ENCODE measurements at regions not wholly inside any gene's neighbourhood (a gene's known extent, or its start where the extent isn't known, plus 50 kb on each side); places are given as distances from the start of the nearest gene placed in this dataset.

DNA sequence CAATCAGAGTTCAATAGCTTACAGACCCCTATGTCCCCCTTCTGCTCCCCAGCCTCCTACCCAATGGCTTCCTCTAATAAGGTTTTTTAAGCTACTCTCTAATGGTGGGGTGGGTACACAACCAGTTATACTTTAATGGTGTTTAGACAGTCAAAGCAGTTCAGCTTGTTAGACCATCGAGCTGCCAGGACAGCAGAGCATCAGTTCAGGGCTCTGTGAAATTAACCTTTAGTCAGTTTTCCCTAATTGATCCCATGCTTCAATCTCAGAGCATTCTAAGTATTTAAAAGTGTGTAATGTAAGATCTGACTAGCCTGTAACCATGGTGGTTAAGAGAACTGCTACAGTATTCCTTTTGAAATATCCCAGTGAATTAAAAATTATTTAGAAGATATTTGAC, 107.2 kb upstream of the ZNF644 start:
- Histone ChIP-seq H3K9me3 (no peaks in the 10 kb centered on the region), H3K4me1 (no peaks in the 10 kb centered on the region), H3K27me3 (no peaks in the 10 kb centered on the region), H3K4me3 (ENCODE audit: low read depth, low read length) (no peak overlapping the region), H3K36me3 (no peaks in the 10 kb centered on the region)
- DNase-seq = no peak
- TF ChIP-seq, protein P1, sequence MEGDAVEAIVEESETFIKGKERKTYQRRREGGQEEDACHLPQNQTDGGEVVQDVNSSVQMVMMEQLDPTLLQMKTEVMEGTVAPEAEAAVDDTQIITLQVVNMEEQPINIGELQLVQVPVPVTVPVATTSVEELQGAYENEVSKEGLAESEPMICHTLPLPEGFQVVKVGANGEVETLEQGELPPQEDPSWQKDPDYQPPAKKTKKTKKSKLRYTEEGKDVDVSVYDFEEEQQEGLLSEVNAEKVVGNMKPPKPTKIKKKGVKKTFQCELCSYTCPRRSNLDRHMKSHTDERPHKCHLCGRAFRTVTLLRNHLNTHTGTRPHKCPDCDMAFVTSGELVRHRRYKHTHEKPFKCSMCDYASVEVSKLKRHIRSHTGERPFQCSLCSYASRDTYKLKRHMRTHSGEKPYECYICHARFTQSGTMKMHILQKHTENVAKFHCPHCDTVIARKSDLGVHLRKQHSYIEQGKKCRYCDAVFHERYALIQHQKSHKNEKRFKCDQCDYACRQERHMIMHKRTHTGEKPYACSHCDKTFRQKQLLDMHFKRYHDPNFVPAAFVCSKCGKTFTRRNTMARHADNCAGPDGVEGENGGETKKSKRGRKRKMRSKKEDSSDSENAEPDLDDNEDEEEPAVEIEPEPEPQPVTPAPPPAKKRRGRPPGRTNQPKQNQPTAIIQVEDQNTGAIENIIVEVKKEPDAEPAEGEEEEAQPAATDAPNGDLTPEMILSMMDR (IDR thresholded peaks at IDR 0.05; ENCODE audit: low read depth, low read length) = no peak

DNA sequence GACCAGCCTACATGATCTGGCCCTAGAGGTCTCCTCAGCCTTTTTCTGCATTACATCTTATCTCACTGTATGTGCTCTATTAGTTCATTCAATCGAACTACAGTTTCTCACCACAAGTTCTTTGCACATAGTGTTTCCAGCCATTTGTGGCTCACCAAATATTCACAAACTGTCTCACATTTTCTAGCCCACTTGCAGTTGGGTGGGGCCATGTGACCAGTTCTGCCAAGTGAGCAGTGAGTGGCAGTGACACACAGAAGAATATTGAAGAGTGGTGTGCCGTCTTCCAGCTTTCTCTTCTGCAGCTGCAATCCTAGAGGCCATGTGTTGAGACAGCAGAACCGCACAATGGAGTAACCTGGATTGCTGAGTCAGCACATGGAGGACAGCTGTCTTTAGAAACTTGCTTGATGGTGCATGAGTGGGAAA, 103.2 kb upstream of the ZNF644 start:
- no peak for DNase-seq
- no peak overlapping the region for H3K4me3 ChIP-seq (ENCODE audit: low read depth, low read length)
- H3K9me3 ChIP-seq = no peaks in the 10 kb centered on the region
- H3K4me1 ChIP-seq = no peaks in the 10 kb centered on the region
- TF ChIP-seq, protein P1 (IDR thresholded peaks at IDR 0.05; ENCODE audit: low read depth, low read length) = no peak
- H3K27me3 ChIP-seq = no peaks in the 10 kb centered on the region
- no peaks in the 10 kb centered on the region for H3K36me3 ChIP-seq

DNA sequence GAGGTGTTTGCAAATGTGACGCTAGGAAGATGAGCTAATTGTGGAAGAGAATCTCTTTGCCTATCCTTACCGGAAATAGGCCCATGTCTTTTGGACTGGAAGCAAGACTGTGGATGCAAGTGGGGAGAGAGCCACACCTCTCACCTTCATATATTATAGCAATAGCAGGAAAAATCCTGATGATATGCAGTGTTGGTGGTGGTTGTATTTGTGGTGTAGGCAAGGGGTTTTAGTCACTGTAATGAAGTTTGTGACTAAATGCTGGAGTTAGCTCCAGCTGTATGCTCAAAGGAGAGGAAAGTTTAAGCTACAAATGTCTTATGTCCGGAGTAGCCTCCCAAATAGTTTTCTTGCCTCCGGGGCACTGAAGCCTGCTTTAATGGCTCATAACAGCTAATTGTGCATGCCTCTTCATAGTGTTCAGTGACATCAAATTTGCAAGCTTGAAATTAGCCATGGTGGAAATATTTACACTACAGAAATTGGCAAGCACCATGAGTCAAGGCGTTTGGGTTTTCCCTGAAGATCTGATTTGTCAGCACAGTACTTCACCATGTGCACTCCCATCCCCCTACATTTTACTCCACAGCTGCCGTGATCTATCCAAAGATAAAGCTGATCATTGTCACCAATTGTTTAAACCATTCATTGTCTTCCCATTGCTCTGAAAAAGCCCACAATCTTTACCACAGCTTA, 102.6 kb upstream of the ZNF644 start:
- no peaks in the 10 kb centered on the region for H3K4me1 ChIP-seq
- H3K36me3 ChIP-seq = no peaks in the 10 kb centered on the region
- H3K4me3 ChIP-seq (ENCODE audit: low read depth, low read length) = no peak overlapping the region
- TF ChIP-seq, protein P1 (IDR thresholded peaks at IDR 0.05; ENCODE audit: low read depth, low read length) = no peak
- no peak for DNase-seq
- H3K27me3 ChIP-seq = no peaks in the 10 kb centered on the region
- H3K9me3 ChIP-seq = no peaks in the 10 kb centered on the region

DNA sequence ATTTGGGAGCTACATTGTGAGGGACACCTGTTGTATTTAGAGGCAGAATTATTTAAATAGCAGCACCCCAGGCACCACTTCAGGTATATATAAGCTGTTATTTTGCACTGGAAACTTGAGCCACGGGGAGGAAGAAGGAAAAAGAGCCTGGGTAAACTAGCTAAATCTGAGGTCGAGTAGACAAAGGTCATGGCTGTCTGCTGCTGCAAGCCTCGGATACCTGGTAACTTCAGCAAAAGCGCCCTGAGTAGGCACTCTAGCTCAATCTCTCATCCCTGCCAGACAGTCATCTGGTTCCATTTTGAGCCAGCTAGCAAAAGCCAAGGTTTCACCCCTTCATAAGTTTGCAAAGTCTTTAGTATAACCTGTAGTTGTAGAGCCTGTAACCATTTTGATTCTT, 101.9 kb upstream of the ZNF644 start:
- Histone ChIP-seq H3K4me1 (no peaks in the 10 kb centered on the region), H3K27me3 (no peaks in the 10 kb centered on the region), H3K4me3 (ENCODE audit: low read depth, low read length) (no peak overlapping the region), H3K36me3 (no peaks in the 10 kb centered on the region), H3K9me3 (no peaks in the 10 kb centered on the region)
- DNase-seq = no peak
- TF ChIP-seq, protein P1 (IDR thresholded peaks at IDR 0.05; ENCODE audit: low read depth, low read length) = no peak

DNA sequence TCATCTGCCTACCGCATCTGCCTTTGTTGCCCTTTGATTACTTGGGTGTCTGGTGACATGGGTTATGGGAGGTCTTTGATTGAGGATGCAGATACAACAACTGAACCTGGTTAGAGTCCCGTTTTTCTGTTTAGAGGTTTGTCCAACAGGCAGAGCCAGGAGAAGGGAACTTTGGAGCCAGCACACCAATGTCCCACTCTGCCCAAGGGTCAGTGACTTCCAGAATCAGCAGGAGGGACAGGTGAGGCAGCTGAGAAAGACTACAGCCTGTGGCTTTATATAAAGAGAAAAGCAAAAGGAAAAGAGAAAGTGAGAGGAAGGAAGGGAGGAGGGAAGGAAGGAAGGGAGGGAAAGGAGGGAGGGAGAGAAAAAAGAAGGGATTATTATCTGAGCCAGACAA, 101.5 kb upstream of the ZNF644 start:
- Histone ChIP-seq H3K9me3 (no peaks in the 10 kb centered on the region), H3K4me1 (no peaks in the 10 kb centered on the region), H3K27me3 (no peaks in the 10 kb centered on the region), H3K36me3 (no peaks in the 10 kb centered on the region), H3K4me3 (ENCODE audit: low read depth, low read length) (no peak overlapping the region)
- no peak for DNase-seq
- TF ChIP-seq, protein P1 (IDR thresholded peaks at IDR 0.05; ENCODE audit: low read depth, low read length) = no peak

DNA sequence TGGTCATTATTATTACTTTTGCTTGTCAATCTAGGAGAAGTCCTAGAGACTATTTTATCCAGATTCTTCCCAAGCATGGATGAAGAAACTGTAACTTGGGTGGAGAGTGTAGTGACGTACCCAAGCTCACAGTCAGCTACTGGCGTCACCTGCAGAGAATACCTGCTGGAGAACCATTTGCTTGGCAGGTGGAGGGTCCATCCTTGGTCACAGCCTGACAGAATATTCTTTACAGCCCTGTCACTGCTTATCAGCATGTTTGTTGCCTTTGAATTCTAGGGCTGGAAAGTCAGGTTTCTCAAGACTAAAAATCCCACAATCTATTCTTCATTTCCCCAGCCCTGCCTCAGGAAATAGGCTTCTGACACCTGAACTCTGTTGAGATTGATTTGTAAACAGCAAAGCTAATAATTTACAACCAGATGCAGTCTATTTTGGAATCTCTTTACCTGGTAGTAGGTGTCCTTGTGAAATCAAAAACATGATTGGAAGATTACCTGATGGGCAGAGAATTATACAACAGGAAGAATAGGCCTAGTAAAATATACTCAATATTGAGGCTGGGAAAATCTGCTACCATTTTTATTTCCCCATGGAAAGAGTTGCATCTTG, 100.4 kb upstream of the ZNF644 start:
- DNase-seq = no peak
- no peak overlapping the region for H3K4me3 ChIP-seq (ENCODE audit: low read depth, low read length)
- TF ChIP-seq, protein P1 (IDR thresholded peaks at IDR 0.05; ENCODE audit: low read depth, low read length) = no peak
- H3K4me1 ChIP-seq = no peaks in the 10 kb centered on the region
- no peaks in the 10 kb centered on the region for H3K36me3 ChIP-seq
- no peaks in the 10 kb centered on the region for H3K9me3 ChIP-seq
- H3K27me3 ChIP-seq = no peaks in the 10 kb centered on the region
